ENCODE measurements at regions not wholly inside any gene's neighbourhood (a gene's known extent, or its start where the extent isn't known, plus 50 kb on each side); places are given as distances from the start of the nearest gene placed in this dataset.

GRCh38 chr5:120306303-120306702 is 157.8 kb upstream of the PRR16 start:
- TF ChIP-seq CTCF (IDR thresholded peaks at IDR 0.05) (no peak), POLR2A (IDR thresholded peaks at IDR 0.05) (no peak)
